AG09309 (cell line): ENCODE measurements at regions not wholly inside any gene's neighbourhood (a gene's known extent, or its start where the extent isn't known, plus 50 kb on each side); places are given as distances from the start of the nearest gene placed in this dataset.
A peak's percentile ranks its signal among the peaks of the same experiment; 100 is the strongest.

Experiments
- DNase-seq: peaks from one replicate; pipeline ENCODE4 v3.0.0-alpha.2; 2010; ENCODE audit warnings: low read depth
- H3K4me3 ChIP-seq: 2 replicates; pipeline ENCODE4 v1.5.1; 2011; ENCODE audit warnings: mild to moderate bottlenecking, low read depth, low read length, moderate library complexity; ENCODE audit not compliant: control insufficient read depth
- CTCF ChIP-seq: IDR thresholded peaks from 2 replicates; pipeline ENCODE4 v1.5.1; 2011; ENCODE audit warnings: mild to moderate bottlenecking, low read depth, low read length, inconsistent platforms; ENCODE audit not compliant: insufficient read depth, control insufficient read depth; ENCODE audit errors: missing control alignments

- peak; percentile 67 for TF ChIP-seq CTCF
- DNase-seq: peak; percentile 80
- no peak overlapping the region for H3K4me3 ChIP-seq
Measured at GRCh38 chr2:8544786-8545694, 136.8 kb upstream of the ID2 start.

- no peak for DNase-seq
- no peak overlapping the region for H3K4me3 ChIP-seq
- TF ChIP-seq CTCF: no peak
Measured at GRCh38 chr2:8545695-8546611, 135.9 kb upstream of the ID2 start.

- no peak for TF ChIP-seq CTCF
- H3K4me3 ChIP-seq: no peak overlapping the region
- DNase-seq: no peak
Measured at GRCh38 chr2:8546612-8547283, 135.1 kb upstream of the ID2 start.

- no peak for DNase-seq
- no peak overlapping the region for H3K4me3 ChIP-seq
- TF ChIP-seq CTCF: no peak
Measured at GRCh38 chr2:8547284-8548064, 134.4 kb upstream of the ID2 start.

GRCh38 chr2:8548065-8548618, 133.7 kb upstream of the ID2 start:
- no peak for TF ChIP-seq CTCF
- H3K4me3 ChIP-seq: no peak overlapping the region
- DNase-seq: no peak

- DNase-seq: no peak
- no peak overlapping the region for H3K4me3 ChIP-seq
- TF ChIP-seq CTCF: no peak
Measured at GRCh38 chr2:8548619-8549150, 133.2 kb upstream of the ID2 start.
